GM06990 (cell line): ENCODE measurements at regions not wholly inside any gene's neighbourhood (a gene's known extent, or its start where the extent isn't known, plus 50 kb on each side); places are given as distances from the start of the nearest gene placed in this dataset.

Experiments used
- DNase-seq: peaks from one replicate; pipeline ENCODE4 v3.0.0-alpha.2; 2011; ENCODE audit not compliant: insufficient read length; ENCODE audit errors: extremely low read depth
- H3K27me3 ChIP-seq: replicated peaks from 2 replicates; pipeline ENCODE4 v1.6.0; 2011; ENCODE audit warnings: low read length; ENCODE audit not compliant: control insufficient read depth, insufficient read depth
- H3K36me3 ChIP-seq: 2 replicates; pipeline ENCODE4 v1.5.1; 2011; ENCODE audit warnings: low read length; ENCODE audit not compliant: control insufficient read depth, insufficient read depth
- H3K4me3 ChIP-seq: replicated peaks from 2 replicates; pipeline ENCODE4 v1.5.1; 2011; ENCODE audit warnings: low read depth, mild to moderate bottlenecking, control low read depth, low read length
- TF ChIP-seq, protein P1 (sequence below): IDR thresholded peaks from 2 replicates; pipeline ENCODE4 v1.5.1; 2011; ENCODE audit warnings: low read length, control low read depth, mild to moderate bottlenecking, inconsistent platforms; ENCODE audit not compliant: insufficient read depth, poor library complexity, severe bottlenecking

DNA sequence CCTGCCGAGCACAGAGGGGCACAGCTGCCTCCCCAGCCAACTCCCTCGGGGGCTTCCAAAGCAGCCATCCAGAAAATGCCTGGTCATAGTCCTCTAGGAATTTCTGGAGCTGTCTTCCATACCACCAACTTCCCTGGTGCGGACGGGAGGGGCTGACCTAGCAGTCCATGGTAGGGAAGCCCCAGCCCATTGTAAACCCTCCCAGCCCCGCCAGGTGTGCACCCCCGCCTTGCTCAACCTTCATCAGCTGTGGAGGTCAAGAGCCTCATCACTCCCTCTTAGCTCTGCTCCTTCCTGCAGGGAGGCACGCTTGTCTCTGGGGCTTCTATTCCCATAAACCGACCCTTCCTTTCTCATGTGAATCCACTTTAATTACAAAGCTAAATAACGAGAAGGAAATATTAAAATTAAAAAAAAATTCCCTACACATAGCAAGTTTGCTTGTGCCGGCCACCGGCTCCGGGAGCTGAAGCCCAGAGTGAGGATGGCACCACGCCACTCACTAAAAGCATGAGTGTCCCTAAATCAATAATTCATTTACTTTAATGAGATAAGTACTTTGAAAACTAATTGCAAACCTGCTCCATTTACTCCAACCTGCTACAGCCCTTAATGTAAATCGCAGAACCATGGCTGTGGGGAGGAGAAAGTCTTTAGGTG is 181.4 kb downstream of the ENGASE start:
- H3K4me3 ChIP-seq = no peak overlapping the region
- H3K36me3 ChIP-seq = no peaks in the 10 kb centered on the region
- H3K27me3 ChIP-seq = no peaks in the 10 kb centered on the region; the same call in none of the 2 replicates
- DNase-seq = no peak
- TF ChIP-seq, protein P1, sequence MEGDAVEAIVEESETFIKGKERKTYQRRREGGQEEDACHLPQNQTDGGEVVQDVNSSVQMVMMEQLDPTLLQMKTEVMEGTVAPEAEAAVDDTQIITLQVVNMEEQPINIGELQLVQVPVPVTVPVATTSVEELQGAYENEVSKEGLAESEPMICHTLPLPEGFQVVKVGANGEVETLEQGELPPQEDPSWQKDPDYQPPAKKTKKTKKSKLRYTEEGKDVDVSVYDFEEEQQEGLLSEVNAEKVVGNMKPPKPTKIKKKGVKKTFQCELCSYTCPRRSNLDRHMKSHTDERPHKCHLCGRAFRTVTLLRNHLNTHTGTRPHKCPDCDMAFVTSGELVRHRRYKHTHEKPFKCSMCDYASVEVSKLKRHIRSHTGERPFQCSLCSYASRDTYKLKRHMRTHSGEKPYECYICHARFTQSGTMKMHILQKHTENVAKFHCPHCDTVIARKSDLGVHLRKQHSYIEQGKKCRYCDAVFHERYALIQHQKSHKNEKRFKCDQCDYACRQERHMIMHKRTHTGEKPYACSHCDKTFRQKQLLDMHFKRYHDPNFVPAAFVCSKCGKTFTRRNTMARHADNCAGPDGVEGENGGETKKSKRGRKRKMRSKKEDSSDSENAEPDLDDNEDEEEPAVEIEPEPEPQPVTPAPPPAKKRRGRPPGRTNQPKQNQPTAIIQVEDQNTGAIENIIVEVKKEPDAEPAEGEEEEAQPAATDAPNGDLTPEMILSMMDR = no peak

DNA sequence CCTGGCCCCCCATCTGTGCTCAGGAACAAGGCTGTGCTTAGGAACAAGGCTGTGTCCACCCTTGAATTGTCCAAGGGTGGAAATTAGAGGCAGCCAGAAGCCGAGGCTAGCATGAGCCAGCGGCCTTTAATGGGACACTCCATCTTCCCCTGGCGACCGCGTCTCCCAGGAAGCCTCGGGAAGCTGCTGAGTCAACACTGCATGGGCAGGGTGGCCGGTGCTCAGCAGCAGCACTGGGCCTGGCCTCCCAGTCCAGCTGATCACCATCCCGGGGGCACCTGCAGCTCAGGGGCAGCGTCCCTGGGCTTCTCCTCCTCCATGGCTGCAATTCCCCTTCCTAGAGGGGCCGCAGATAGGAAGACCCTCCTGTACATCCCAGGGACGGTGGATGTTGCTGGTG is 180.8 kb downstream of the ENGASE start:
- no peaks in the 10 kb centered on the region for H3K36me3 ChIP-seq
- no peak overlapping the region for H3K4me3 ChIP-seq
- TF ChIP-seq, protein P1 = no peak
- DNase-seq = no peak
- H3K27me3 ChIP-seq = no peaks in the 10 kb centered on the region; the same call in none of the 2 replicates

DNA sequence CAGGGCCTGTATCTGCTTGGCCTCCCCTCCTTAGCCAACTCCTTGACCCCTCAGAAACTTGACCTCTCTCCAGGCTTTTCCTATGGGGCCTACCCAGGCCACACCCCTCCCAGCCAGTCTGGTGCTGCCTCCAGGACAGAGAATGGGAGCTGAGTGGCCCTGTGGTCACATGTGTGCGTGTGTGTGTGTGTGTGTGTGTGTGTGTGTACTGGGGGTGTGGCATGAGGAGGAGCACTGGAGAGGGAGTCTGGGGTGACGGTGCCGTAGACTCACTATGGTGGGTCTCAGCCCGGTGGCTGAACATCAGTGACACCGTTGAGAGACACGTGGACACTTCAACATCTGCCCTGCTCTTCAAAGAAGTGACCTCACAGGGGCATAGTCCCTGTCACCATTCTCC is 180.4 kb downstream of the ENGASE start:
- Histone ChIP-seq H3K36me3 (no peaks in the 10 kb centered on the region), H3K27me3 (no peaks in the 10 kb centered on the region; the same call in none of the 2 replicates), H3K4me3 (no peak overlapping the region)
- no peak for DNase-seq
- TF ChIP-seq, protein P1 = no peak

DNA sequence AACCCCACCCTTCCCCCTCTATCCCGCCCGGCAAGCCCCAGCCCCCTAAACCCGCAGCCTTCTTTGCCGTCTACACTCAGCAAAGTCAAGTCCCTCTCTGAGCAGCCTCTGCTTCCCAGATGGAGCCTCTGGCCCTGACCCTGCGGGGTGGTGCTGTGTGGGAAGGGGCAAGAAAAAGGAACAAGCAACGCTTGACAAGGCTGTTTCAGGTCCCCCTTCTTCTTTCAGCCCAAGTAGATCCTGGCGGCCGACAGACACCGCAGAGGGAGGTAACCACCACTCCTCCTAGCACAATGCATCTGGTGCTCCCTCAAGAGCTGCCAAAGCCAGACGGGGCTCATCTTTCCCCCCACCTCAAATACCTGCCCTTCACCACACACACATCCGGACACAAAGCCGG is 178.3 kb downstream of the ENGASE start:
- TF ChIP-seq, protein P1 = no peak
- H3K36me3 ChIP-seq = no peaks in the 10 kb centered on the region
- no peak overlapping the region for H3K4me3 ChIP-seq
- no peaks in the 10 kb centered on the region; the same call in none of the 2 replicates for H3K27me3 ChIP-seq
- DNase-seq = no peak

DNA sequence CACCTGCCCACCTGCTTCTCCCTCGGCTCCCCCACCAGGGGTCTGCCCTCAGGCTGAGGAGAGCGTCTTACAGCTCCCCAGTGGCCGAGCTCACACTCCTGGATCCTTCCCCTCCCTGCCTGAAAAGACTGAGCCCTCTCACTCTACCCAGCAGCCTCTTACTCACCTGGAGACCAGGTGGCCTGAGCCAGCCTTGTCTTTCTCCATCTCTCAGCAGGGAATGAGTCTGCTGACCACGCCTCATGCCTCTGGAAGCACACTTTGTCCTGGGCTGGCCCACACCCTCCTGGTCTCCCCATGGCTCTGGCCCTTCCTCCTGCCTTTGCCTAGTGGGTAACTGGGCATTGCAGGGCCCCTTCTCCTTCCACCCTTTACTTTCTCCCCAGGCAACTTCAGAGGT is 177.2 kb downstream of the ENGASE start:
- no peak for DNase-seq
- Histone ChIP-seq H3K4me3 (no peak overlapping the region), H3K27me3 (no peaks in the 10 kb centered on the region; the same call in 1 of the 2 replicates), H3K36me3 (no peaks in the 10 kb centered on the region)
- TF ChIP-seq, protein P1 = no peak
